ENCODE measurements at regions not wholly inside any gene's neighbourhood (a gene's known extent, or its start where the extent isn't known, plus 50 kb on each side); places are given as distances from the start of the nearest gene placed in this dataset.

GRCh38 chrX:45851434-45851991 is 650.8 kb upstream of the DIPK2B start (continued):
- 0 out of 2 replicates have a peak, but pooled peaks have one; percentile 23 for TF ChIP-seq ZFX (CRISPR knock-in tag; IDR thresholded peaks at IDR 0.05; ENCODE audit: low read depth)
- 0 out of 2 replicates have a peak, but pooled peaks have one; percentile 42 for TF ChIP-seq ZNF142 (CRISPR knock-in tag; IDR thresholded peaks at IDR 0.05)
- peak; percentile 29; the same call in 1 of the 2 replicates for TF ChIP-seq SAP130 (CRISPR knock-in tag; IDR thresholded peaks at IDR 0.05; ENCODE audit: low read depth)

GRCh38 chrX:45850775-45851433 is 650.2 kb upstream of the DIPK2B start:
- H3K4me2 ChIP-seq (ENCODE audit: low read depth, low read length), result peak overlapping the region; percentile 73
- ATAC-seq (peak; percentile 85), DNase-seq (ENCODE audit: low spot score) (peak; percentile 6), FAIRE-seq (no peak)
- intact Hi-C loops (cut with micrococcal nuclease; ENCODE audit: unreplicated experiment) (no loop called here), in situ Hi-C loops (cut with HindIII; ENCODE audit: extremely low pct_ligation_motif_present, low pct_unique_long_range_greater_than_20kb) (no loop called here)
- BruUV-seq (replicated peaks), result no TSS peak
- H3K9ac ChIP-seq (ENCODE audit: insufficient read depth, low read depth, low read length), result peak overlapping the region; percentile 71
- no peaks in the 10 kb centered on the region for H4K20me1 ChIP-seq (ENCODE audit: insufficient read depth, low read length)
- no peaks in the 10 kb centered on the region; a peak in 1 of 5 replicates for H3K27me3 ChIP-seq (ENCODE audit: control insufficient read depth in 1 of 2, insufficient read depth in 2 of 2, low read length in 2 of 2)
- WGBS (ENCODE audit: low lambda C conversion rate), result no CpG with 5 or more reads among the region's 54 CpGs
- ChIA-PET CTCF (ENCODE audit: low intra/inter-chr PET ratio, low total read pairs) (no interaction called here), POLR2A (interaction anchor here (1.0 kb wide), 2 partner anchors 17 to 469 kb away, joined by 3 read pairs; no protein-coding TSS in a partner anchor)
- H3K4me3 ChIP-seq (replicated peaks in 1 of 3; ENCODE audit: insufficient read depth in 1 of 3, low read depth in 2 of 3, low read length in 3 of 3), result peak overlapping the region; percentile 60 to 77 (median 75); a peak in 5 of 6 replicates
- peaks cover 23% of the 10 kb centered on the region for H3K79me2 ChIP-seq (ENCODE audit: insufficient read depth, low read length)
- no peaks in the 10 kb centered on the region for H3K36me3 ChIP-seq (replicated peaks in 1 of 2; ENCODE audit: control insufficient read depth in 1 of 2, insufficient read depth in 2 of 2, low read length in 2 of 2)
- no peaks in the 10 kb centered on the region for H3K9me3 ChIP-seq (ENCODE audit: low read length)
- H3K27ac ChIP-seq (ENCODE audit: extremely low read length, insufficient read depth, low read length), result peak overlapping the region; percentile 33
- no peak overlapping the region for H2AFZ ChIP-seq (ENCODE audit: low read length)
- peaks cover 6% of the 10 kb centered on the region; the same call in 1 of the 2 replicates for H3K4me1 ChIP-seq (ENCODE audit: insufficient read depth, low read length)
- TF ChIP-seq YY1 (IDR thresholded peaks at IDR 0.05; ENCODE audit: insufficient read depth, insufficient replicate concordance, low read depth, low read length) (no peak), TAF1 (CRISPR knock-in tag; IDR thresholded peaks at IDR 0.05) (peak; percentile 21; the same call in 1 of the 2 replicates), MED8 (CRISPR knock-in tag; IDR thresholded peaks at IDR 0.05; ENCODE audit: insufficient replicate concordance) (no peak), KDM2A (CRISPR knock-in tag; IDR thresholded peaks at IDR 0.05; ENCODE audit: borderline replicate concordance, low read depth) (peak; percentile 1; the same call in 1 of the 2 replicates), ZNF432 (CRISPR knock-in tag; IDR thresholded peaks at IDR 0.05; ENCODE audit: borderline replicate concordance) (no peak), ZMAT5 (CRISPR knock-in tag; IDR thresholded peaks at IDR 0.05; ENCODE audit: borderline replicate concordance, low read depth) (no peak), SP5 (CRISPR knock-in tag; IDR thresholded peaks at IDR 0.05; ENCODE audit: borderline replicate concordance, low read depth) (no peak), ZSCAN20 (CRISPR knock-in tag; IDR thresholded peaks at IDR 0.05; ENCODE audit: borderline replicate concordance) (no peak), RAD21 (CRISPR knock-in tag; IDR thresholded peaks at IDR 0.05) (no peak), NFATC3 (CRISPR knock-in tag; IDR thresholded peaks at IDR 0.05) (no peak), ZNF530 (CRISPR knock-in tag; IDR thresholded peaks at IDR 0.05; ENCODE audit: low read depth) (no peak), ZNF704 (CRISPR knock-in tag; IDR thresholded peaks at IDR 0.05; ENCODE audit: borderline replicate concordance) (no peak)
